ENCODE measurements at regions not wholly inside any gene's neighbourhood (a gene's known extent, or its start where the extent isn't known, plus 50 kb on each side); places are given as distances from the start of the nearest gene placed in this dataset.

GRCh38 chr1:63718541-63718970, 55.3 kb upstream of the ROR1 start:
- TF ChIP-seq CTCF (conservative IDR thresholded peaks at IDR 0.05; ENCODE audit: control insufficient read depth, insufficient read depth, low read depth, low read length) = no peak
- no peak for DNase-seq (ENCODE audit: low read depth)

GRCh38 chr1:63721531-63722189, 52.2 kb upstream of the ROR1 start:
- DNase-seq (ENCODE audit: low read depth) = peak; percentile 26
- no peak for TF ChIP-seq CTCF (conservative IDR thresholded peaks at IDR 0.05; ENCODE audit: control insufficient read depth, insufficient read depth, low read depth, low read length)
- H3K4me3 ChIP-seq (ENCODE audit: control insufficient read depth, low read depth, low read length) = no peak overlapping the region

More at GRCh38 chr1:63718541-63718970, 55.3 kb upstream of the ROR1 start:
- H3K4me3 ChIP-seq (ENCODE audit: control insufficient read depth, low read depth, low read length) = no peak overlapping the region

GRCh38 chr1:63723602-63724001, 50.2 kb upstream of the ROR1 start:
- no peak for TF ChIP-seq CTCF (conservative IDR thresholded peaks at IDR 0.05; ENCODE audit: control insufficient read depth, insufficient read depth, low read depth, low read length)
- H3K4me3 ChIP-seq (ENCODE audit: control insufficient read depth, low read depth, low read length) = no peak overlapping the region
- DNase-seq (ENCODE audit: low read depth) = peak; percentile 68
